Choroid plexus epithelial cell (primary cell): ENCODE measurements at regions not wholly inside any gene's neighbourhood (a gene's known extent, or its start where the extent isn't known, plus 50 kb on each side); places are given as distances from the start of the nearest gene placed in this dataset.

ENCODE experiments used
- DNase-seq: peaks from one replicate; pipeline ENCODE4 v3.0.0-alpha.2; 2010; ENCODE audit warnings: low read depth
- H3K4me3 ChIP-seq: 2 replicates; pipeline ENCODE4 v1.5.1; 2011; ENCODE audit warnings: low read depth, mild to moderate bottlenecking, control low read depth, low read length, moderate library complexity
- TF ChIP-seq, protein P1 (sequence below): conservative IDR thresholded peaks from 2 replicates; pipeline ENCODE4 v1.5.1; 2011; ENCODE audit warnings: low read depth, mild to moderate bottlenecking, control low read depth, inconsistent platforms, low read length, moderate library complexity

DNA sequence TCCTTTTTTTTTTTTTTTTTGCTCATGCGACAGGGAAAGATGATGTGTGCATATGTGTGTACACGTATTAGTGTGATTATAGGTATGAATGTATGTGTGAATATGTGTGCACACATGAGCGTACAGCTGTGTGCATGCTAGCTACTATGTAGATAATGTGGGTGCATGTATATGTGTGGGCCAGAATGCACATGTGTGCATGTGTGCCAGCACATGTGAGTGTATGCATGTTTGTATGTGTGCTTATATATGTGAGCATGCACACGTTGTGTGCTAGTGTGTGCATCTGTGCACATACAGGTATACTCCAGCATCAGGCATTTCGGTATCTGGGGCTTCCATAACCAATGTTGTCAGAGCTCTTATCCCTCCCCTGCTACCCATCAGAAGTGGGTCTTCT, 541.1 kb downstream of the AACS start:
- DNase-seq: no peak
- no peak overlapping the region for H3K4me3 ChIP-seq
- TF ChIP-seq, protein P1, sequence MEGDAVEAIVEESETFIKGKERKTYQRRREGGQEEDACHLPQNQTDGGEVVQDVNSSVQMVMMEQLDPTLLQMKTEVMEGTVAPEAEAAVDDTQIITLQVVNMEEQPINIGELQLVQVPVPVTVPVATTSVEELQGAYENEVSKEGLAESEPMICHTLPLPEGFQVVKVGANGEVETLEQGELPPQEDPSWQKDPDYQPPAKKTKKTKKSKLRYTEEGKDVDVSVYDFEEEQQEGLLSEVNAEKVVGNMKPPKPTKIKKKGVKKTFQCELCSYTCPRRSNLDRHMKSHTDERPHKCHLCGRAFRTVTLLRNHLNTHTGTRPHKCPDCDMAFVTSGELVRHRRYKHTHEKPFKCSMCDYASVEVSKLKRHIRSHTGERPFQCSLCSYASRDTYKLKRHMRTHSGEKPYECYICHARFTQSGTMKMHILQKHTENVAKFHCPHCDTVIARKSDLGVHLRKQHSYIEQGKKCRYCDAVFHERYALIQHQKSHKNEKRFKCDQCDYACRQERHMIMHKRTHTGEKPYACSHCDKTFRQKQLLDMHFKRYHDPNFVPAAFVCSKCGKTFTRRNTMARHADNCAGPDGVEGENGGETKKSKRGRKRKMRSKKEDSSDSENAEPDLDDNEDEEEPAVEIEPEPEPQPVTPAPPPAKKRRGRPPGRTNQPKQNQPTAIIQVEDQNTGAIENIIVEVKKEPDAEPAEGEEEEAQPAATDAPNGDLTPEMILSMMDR: no peak

DNA sequence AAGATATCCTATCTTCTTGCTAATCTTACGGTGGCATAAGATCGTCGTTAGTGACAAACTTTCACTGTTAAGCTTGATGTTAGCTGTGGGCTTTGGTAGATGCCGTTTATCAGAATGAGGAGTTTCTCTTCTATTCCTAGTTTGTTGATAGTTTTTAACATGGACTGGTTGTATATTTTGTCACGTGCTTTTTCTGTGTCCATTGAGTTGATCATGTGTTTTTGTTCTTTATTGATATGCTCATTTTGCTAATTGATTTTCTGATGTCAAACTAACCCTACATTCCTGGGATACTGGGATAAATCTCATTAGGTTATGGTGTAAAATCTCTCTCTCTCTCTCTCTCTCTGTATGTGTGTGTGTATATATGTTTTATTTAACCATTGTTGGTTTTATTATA, 545.1 kb downstream of the AACS start:
- no peak overlapping the region for H3K4me3 ChIP-seq
- no peak for DNase-seq
- TF ChIP-seq, protein P1: no peak

DNA sequence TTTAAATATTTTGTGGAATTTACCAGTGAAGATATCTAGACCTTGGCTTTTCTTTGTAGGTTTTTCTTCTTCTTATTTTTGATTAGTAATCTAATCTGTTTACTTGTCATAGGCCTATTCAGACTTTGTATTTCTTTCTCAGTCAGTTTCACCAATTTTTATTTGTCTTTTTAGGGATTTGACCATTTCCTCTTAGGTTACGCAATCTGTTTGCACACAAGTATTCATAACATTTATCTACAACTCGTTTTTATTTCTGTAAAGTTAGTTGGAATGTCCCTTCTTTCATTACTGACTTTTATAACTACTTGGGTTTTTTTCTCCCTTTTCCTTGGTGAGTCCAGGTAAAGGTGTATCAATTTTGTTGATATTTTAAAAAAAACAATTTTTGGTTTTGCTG, 545.7 kb downstream of the AACS start:
- TF ChIP-seq, protein P1: no peak
- no peak for DNase-seq
- no peak overlapping the region for H3K4me3 ChIP-seq

DNA sequence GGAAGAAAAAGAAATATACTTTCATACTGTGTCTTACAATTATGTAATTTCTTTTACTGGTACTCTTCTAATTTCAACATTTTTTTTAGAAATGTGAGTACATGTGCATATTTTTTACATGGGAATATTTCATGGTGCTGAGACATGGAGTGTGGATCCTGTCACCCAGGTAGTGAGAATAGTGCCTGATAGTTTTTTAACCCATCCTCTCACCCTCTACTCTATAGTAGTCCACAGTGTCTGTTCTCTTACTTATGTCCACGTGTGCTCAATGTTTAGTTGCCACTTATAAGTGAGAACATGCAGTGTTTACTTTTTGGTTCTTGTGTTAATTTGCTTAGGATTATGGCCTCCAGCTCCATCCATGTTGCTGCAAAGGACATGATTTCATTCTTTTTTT, 548.8 kb downstream of the AACS start:
- DNase-seq: no peak
- TF ChIP-seq, protein P1: no peak
- H3K4me3 ChIP-seq: no peak overlapping the region

DNA sequence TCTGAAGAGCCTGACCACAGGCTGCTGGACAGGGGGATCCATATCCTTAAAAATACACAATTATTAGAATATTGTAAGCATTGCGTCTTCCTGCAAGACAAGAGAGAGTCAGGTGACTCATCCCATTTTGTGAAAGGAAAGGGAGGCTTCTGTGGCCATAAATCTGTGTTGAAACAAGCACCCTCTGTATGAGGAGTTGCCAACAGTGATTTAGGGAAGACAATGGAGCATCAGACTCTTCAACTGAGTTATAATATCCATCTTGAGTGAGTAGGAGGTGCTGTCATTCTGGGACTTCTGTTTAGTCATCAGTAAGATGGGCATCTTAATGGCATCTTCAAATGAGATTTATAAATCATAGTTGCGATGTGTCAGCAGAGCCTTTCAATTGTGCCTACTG, 554.5 kb downstream of the AACS start:
- TF ChIP-seq, protein P1: no peak
- no peak for DNase-seq
- no peak overlapping the region for H3K4me3 ChIP-seq

DNA sequence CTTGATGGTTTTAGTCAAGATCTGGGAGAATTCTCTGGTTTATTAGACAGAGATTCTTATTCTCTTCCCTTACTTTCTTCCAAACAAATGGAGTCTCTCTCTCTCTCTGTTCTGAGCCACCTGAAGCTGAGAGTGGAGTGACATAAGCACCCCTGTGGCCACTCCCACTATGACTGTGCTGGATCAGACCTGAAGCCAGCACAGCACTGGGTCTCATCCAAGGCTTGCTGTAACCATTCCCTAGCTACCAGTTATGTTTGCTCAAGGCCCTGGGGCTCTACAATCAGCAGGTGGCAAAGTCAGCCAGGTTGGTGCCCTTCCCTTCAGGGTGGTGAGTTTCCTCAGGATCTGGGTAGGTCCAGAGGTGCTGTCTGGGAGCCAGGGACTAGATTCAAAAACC, 568.5 kb downstream of the AACS start:
- TF ChIP-seq, protein P1: no peak
- DNase-seq: no peak
- no peak overlapping the region for H3K4me3 ChIP-seq

DNA sequence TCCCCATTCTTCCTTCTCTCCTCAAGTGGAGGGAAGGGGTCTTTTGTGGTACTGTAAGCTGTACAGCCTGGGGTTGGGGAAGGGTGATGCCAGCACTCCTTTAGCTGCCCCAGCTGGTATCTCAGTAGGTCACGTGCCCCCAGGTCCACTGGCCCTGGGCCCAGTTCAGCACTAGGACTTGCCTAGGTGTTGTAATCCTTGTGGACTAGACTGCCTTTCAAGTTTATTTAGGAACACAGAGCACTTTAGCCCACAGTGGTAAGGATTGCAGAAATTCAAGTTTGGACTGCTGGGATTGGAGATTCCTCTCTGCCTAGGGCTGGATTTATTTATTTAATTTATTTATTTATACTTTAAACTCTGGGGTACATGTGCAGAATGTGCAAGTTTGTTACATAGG, 569.6 kb downstream of the AACS start:
- TF ChIP-seq, protein P1: no peak
- no peak for DNase-seq
- H3K4me3 ChIP-seq: no peak overlapping the region
